Subcutaneous abdominal adipose tissue (tissue), 5 donors: ENCODE measurements at regions not wholly inside any gene's neighbourhood (a gene's known extent, or its start where the extent isn't known, plus 50 kb on each side); places are given as distances from the start of the nearest gene placed in this dataset.

ENCODE experiments used
- H3K27ac ChIP-seq: one replicate; pipeline ENCODE4 v1.7.0; 2013; ENCODE audit warnings: low read depth, mild to moderate bottlenecking, inconsistent platforms, low read length, moderate library complexity
- H3K27me3 ChIP-seq, 5 donors: one replicate each; pipeline ENCODE4 v1.7.0; 2013; ENCODE audit warnings: low read length in 5 of 5, inconsistent platforms in 1 of 5; ENCODE audit not compliant: control insufficient read depth in 5 of 5, insufficient read depth in 4 of 5
- H3K36me3 ChIP-seq, 5 donors: one replicate each; pipeline ENCODE4 v1.7.0; 2013; ENCODE audit warnings: low read length in 5 of 5; ENCODE audit not compliant: control insufficient read depth in 5 of 5, insufficient read depth in 5 of 5
- H3K4me1 ChIP-seq, 5 donors: one replicate each; pipeline ENCODE4 v1.7.0; 2013; ENCODE audit warnings: low read length in 5 of 5, mild to moderate bottlenecking in 3 of 5, moderate library complexity in 1 of 5; ENCODE audit not compliant: control insufficient read depth in 5 of 5, insufficient read depth in 5 of 5
- H3K4me3 ChIP-seq, 5 donors: one replicate each; pipeline ENCODE4 v1.7.0; 2013; ENCODE audit warnings: low read length in 5 of 5, low read depth in 1 of 5
- H3K9ac ChIP-seq, 5 donors: one replicate each; pipeline ENCODE4 v1.7.0; 2013; ENCODE audit warnings: low read length in 5 of 5, mild to moderate bottlenecking in 4 of 5, moderate library complexity in 3 of 5
- H3K9me3 ChIP-seq, 5 donors: one replicate each; pipeline ENCODE4 v1.7.0; 2013; ENCODE audit warnings: low read length in 5 of 5; ENCODE audit not compliant: control insufficient read depth in 5 of 5
- donor health status: healthy.
- donor health status: healthy.
- donor health status: healthy.
- donor health status: healthy.
- donor health status: healthy.

GRCh38 chr20:58565461-58566175 lies 50.4 kb upstream of the APCDD1L start:
- Histone ChIP-seq H3K4me3 (no peak overlapping the region), H3K27ac (no peak overlapping the region), H3K36me3 (no peaks in the 10 kb centered on the region), H3K4me1 (peaks cover 0 to 5% (median 0%) of the 10 kb centered on the region in 5 donors), H3K27me3 (peaks cover 12 to 24% (median 17%) of the 10 kb centered on the region in 5 donors), H3K9ac (no peak overlapping the region), H3K9me3 (peaks cover 0 to 3% (median 0%) of the 10 kb centered on the region in 5 donors)
